Astrocyte of the hippocampus (primary cell): ENCODE measurements at regions not wholly inside any gene's neighbourhood (a gene's known extent, or its start where the extent isn't known, plus 50 kb on each side); places are given as distances from the start of the nearest gene placed in this dataset.
A peak's percentile ranks its signal among the peaks of the same experiment; 100 is the strongest.

Experiments used
- DNase-seq: peaks from one replicate; pipeline ENCODE4 v3.0.0; 2011; ENCODE audit warnings: low read depth, low spot score

DNA sequence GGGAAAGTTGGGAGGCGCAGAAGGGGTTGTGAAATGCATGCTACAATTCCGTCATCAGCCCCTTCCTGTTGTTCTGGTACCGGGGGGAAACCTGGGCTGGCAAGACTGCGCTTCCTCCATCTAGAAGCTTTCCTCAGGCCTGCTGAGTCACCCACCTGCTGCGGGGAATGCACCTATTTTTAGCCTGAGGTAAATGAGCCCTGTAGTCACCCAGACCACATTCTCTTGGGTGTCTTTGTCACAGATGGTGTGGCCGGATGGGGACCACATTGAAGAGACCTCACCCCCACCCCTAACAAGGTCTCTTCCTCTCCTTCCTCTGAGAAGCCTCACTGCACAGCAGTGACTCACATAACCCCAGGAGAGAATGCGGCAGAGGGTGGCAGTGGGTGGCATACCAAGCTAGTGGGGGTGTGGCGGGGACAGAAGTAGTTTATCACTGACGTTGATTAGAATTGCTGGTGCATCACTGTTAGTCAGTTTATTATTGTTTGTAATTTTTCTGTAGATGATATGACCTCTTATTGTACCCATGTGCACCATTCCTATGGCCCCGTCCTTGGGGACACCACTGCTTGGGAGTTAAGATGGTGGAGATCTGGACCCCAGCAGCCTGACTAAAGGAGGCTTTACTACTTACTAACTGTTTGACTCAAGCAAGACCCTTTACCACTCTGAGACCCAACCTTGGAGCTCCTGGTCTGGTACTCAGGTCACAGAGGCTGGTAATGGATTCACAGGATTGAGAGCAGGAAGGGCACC lies 83.0 kb upstream of the DUSP5 start:
- peak; percentile 70 for DNase-seq

- no peak for DNase-seq
Measured at GRCh38 chr10:110415809-110416208, 81.9 kb upstream of the DUSP5 start.

GRCh38 chr10:110416776-110417711 lies 80.7 kb upstream of the DUSP5 start:
- DNase-seq: no peak

- DNase-seq: no peak
Measured at GRCh38 chr10:110418218-110418617, 79.5 kb upstream of the DUSP5 start.

DNA sequence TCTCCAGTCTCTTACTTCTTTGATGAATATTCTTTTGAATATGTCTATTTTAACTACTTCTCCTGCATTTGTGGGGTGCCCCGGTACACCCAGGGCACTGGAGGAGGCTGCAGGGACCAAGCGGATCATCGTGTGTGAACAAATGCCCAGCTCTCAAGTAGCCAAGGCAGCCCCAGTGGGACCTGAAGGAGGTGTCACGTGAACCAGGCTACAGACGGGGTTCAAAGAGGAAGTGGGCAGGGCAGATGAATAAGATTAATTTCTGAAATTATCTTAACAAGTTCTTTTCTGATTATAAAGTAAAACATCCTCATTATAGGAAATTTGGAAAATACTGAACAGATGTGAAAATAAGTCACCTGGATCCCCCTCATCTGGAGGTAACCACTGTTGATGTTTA lies 78.4 kb upstream of the DUSP5 start:
- DNase-seq: no peak

GRCh38 chr10:110420401-110421193 lies 77.1 kb upstream of the DUSP5 start:
- DNase-seq: peak; percentile 43

GRCh38 chr10:110421512-110422138 lies 76.1 kb upstream of the DUSP5 start:
- DNase-seq: no peak

- no peak for DNase-seq
Measured at GRCh38 chr10:110422548-110422947, 75.2 kb upstream of the DUSP5 start.

- DNase-seq: no peak
Measured at GRCh38 chr10:110423650-110424049, 74.1 kb upstream of the DUSP5 start.

DNA sequence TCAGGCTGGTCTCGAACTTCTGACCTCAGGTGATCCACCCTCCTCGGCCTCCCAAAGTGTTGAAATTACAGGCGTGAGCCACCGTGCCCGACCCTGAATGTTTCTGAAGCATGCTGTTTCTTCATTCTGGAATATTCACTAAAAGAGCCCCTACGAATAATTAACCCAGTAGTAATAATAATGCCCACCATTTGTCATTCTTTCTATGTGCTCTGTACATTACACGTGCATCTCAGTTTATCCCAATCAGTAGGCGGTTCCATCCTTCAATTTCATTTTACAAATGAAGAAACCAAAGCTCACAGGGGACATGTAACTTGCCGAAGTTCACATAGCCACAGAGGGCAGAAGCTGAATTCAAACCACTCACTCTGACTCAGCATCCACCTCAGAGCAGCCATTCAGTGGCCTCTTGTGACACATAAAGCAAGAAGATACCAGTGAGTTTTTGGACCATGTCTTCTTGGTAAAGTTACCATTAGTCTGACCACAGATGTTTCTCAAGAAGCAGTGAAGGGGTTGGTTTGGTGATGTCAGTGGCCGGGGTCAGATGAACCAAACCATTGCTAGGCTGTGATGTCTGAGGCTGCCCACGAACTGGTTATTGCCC lies 71.9 kb upstream of the DUSP5 start:
- DNase-seq: peak; percentile 82

GRCh38 chr10:110426294-110427181 lies 71.2 kb upstream of the DUSP5 start:
- DNase-seq: peak; percentile 80

DNA sequence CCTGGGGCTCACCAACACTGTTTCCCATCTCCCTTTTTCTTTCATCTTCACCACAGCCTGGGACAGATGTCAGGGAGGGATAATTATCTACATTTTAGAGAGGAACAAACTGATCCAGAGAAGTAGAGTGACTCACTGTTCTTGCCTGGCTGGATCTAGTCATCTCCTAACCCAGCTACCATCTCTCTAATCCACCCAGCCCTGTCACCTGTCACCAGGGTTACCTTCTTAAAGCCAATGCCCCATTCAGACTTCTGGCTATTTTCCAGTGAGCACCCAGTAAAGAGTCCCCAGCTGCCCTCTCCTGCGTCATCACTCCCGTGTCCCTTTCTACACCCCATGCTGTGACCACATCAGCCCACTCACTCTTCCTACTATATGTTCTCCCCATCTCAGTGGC lies 68.4 kb upstream of the DUSP5 start:
- DNase-seq: no peak

GRCh38 chr10:110430340-110431273 lies 67.1 kb upstream of the DUSP5 start:
- DNase-seq: no peak

GRCh38 chr10:110431659-110432058 lies 66.0 kb upstream of the DUSP5 start:
- DNase-seq: no peak

GRCh38 chr10:110432084-110432483 lies 65.6 kb upstream of the DUSP5 start:
- no peak for DNase-seq

- DNase-seq: no peak
Measured at GRCh38 chr10:110432814-110433565, 64.7 kb upstream of the DUSP5 start.

- DNase-seq: no peak
Measured at GRCh38 chr10:110433740-110434139, 64.0 kb upstream of the DUSP5 start.

- DNase-seq: no peak
Measured at GRCh38 chr10:110434489-110435096, 63.1 kb upstream of the DUSP5 start.
